GM23338 (cell line): ENCODE measurements at regions not wholly inside any gene's neighbourhood (a gene's known extent, or its start where the extent isn't known, plus 50 kb on each side); places are given as distances from the start of the nearest gene placed in this dataset.
A peak's percentile ranks its signal among the peaks of the same experiment; 100 is the strongest.

Experiments used
- ATAC-seq: fragments of 200-7000 bp; cut with Tn5 transposase; 3 replicates; pipeline ENCODE4 v1.9.1; 2020
- DNase-seq: peaks from one replicate; pipeline ENCODE4 v3.0.0-alpha.2; 2015; ENCODE audit warnings: low spot score
- H2AFZ ChIP-seq: fragments of 200-600 bp; sonication (generic); 2 replicates; pipeline ENCODE4 v1.8.0; 2016; ENCODE audit warnings: antibody characterized with exemption, mild to moderate bottlenecking, moderate library complexity
- H3F3A ChIP-seq: fragments of 200-600 bp; sonication (generic); replicated peaks from 2 replicates; pipeline ENCODE4 v1.8.0; 2017; ENCODE audit warnings: antibody characterized with exemption, mixed run types, low read depth
- H3K27ac ChIP-seq: fragments of 200-600 bp; sonication (generic); 2 replicates; pipeline ENCODE4 v1.6.1; 2016; ENCODE audit warnings: low read depth
- H3K27me3 ChIP-seq: fragments of 200-600 bp; sonication (generic); 2 replicates; pipeline ENCODE4 v1.8.0; 2016; ENCODE audit warnings: mild to moderate bottlenecking, mixed run types, moderate library complexity; ENCODE audit not compliant: insufficient read depth
- H3K36me3 ChIP-seq: fragments of 200-600 bp; sonication (generic); 2 replicates; pipeline ENCODE4 v1.8.0; 2016; ENCODE audit warnings: mild to moderate bottlenecking; ENCODE audit not compliant: insufficient read depth
- H3K4me1 ChIP-seq: fragments of 200-600 bp; sonication (generic); 2 replicates; pipeline ENCODE4 v1.8.0; 2016; ENCODE audit warnings: mild to moderate bottlenecking, moderate library complexity; ENCODE audit not compliant: insufficient read depth
- H3K4me2 ChIP-seq: fragments of 200-600 bp; sonication (generic); 2 replicates; pipeline ENCODE4 v1.7.1; 2017; ENCODE audit warnings: mixed run types
- H3K4me3 ChIP-seq: fragments of 200-600 bp; sonication (generic); 2 replicates; pipeline ENCODE4 v1.6.1; 2016; ENCODE audit warnings: mixed run types
- H3K79me2 ChIP-seq: fragments of 200-600 bp; sonication (generic); replicated peaks from 2 replicates; pipeline ENCODE4 v1.8.0; 2017; ENCODE audit warnings: mild to moderate bottlenecking; ENCODE audit not compliant: insufficient read depth
- H3K9me2 ChIP-seq: fragments of 200-600 bp; sonication (generic); 2 replicates; pipeline ENCODE4 v1.8.0; 2017; ENCODE audit not compliant: insufficient read depth
- H4K20me1 ChIP-seq: fragments of 200-600 bp; sonication (generic); replicated peaks from 2 replicates; pipeline ENCODE4 v1.8.0; 2017; ENCODE audit warnings: mild to moderate bottlenecking; ENCODE audit not compliant: insufficient read depth
- H3K27ac Mint-ChIP-seq: 2 replicates; pipeline ENCODE4 v1.8.0; 2020; ENCODE audit warnings: inconsistent platforms, mild to moderate bottlenecking, moderate library complexity, mixed read lengths
- H3K27me3 Mint-ChIP-seq: 3 replicates; pipeline ENCODE4 v1.8.0; 2022; ENCODE audit warnings: low read depth, mild to moderate bottlenecking, moderate library complexity, mixed read lengths, inconsistent platforms; ENCODE audit not compliant: insufficient read depth, poor library complexity
- H3K36me3 Mint-ChIP-seq: 3 replicates; pipeline ENCODE4 v1.8.0; 2021; ENCODE audit warnings: low read depth, mild to moderate bottlenecking, inconsistent platforms, moderate library complexity, mixed read lengths
- H3K4me1 Mint-ChIP-seq: 3 replicates; pipeline ENCODE4 v1.8.0; 2020; ENCODE audit warnings: mild to moderate bottlenecking, inconsistent platforms, mixed read lengths
- H3K4me3 Mint-ChIP-seq: 3 replicates; pipeline ENCODE4 v1.8.0; 2021; ENCODE audit warnings: moderate library complexity, mild to moderate bottlenecking, inconsistent platforms, mixed read lengths
- H3K9me3 Mint-ChIP-seq: 3 replicates; pipeline ENCODE4 v1.8.0; 2020; ENCODE audit warnings: moderate library complexity, mild to moderate bottlenecking, inconsistent platforms, mixed read lengths
- CREB1 ChIP-seq: fragments of 250-450 bp; sonication (Bioruptor Pico); IDR thresholded peaks from 2 replicates; pipeline ENCODE4 v1.5.0; 2020; ENCODE audit warnings: low read depth, mild to moderate bottlenecking, moderate library complexity
- POLR2AphosphoS5 ChIP-seq: IDR thresholded peaks from 2 replicates; pipeline ENCODE4 v1.6.1; 2016; ENCODE audit warnings: antibody characterized with exemption, low read depth
- TF ChIP-seq, protein P1 (sequence below): fragments of 250-450 bp; sonication (Bioruptor Pico); IDR thresholded peaks from 2 replicates; pipeline ENCODE4 v1.5.0; 2020; ENCODE audit warnings: mild to moderate bottlenecking, moderate library complexity
- TF ChIP-seq, protein P2 (sequence below): IDR thresholded peaks from one replicate; pipeline ENCODE4 v1.6.1; 2018; ENCODE audit warnings: antibody characterized with exemption; ENCODE audit not compliant: unreplicated experiment
- TF ChIP-seq, protein P3 (sequence below): IDR thresholded peaks from 2 replicates; pipeline ENCODE4 v1.6.1; 2016; ENCODE audit warnings: antibody characterized with exemption
- TF ChIP-seq, protein P4 (sequence below), 2 experiments: fragments of 200-600 bp in 1 of 2; sonication (generic) in 1 of 2; conservative IDR thresholded peaks; 2 replicates each; pipeline versions ENCODE4 v1.5.1 to v1.6.1; 2016 to 2017; ENCODE audit warnings: antibody characterized with exemption in 2 of 2, low read depth in 2 of 2, mild to moderate bottlenecking in 2 of 2, moderate library complexity in 1 of 2

DNA sequence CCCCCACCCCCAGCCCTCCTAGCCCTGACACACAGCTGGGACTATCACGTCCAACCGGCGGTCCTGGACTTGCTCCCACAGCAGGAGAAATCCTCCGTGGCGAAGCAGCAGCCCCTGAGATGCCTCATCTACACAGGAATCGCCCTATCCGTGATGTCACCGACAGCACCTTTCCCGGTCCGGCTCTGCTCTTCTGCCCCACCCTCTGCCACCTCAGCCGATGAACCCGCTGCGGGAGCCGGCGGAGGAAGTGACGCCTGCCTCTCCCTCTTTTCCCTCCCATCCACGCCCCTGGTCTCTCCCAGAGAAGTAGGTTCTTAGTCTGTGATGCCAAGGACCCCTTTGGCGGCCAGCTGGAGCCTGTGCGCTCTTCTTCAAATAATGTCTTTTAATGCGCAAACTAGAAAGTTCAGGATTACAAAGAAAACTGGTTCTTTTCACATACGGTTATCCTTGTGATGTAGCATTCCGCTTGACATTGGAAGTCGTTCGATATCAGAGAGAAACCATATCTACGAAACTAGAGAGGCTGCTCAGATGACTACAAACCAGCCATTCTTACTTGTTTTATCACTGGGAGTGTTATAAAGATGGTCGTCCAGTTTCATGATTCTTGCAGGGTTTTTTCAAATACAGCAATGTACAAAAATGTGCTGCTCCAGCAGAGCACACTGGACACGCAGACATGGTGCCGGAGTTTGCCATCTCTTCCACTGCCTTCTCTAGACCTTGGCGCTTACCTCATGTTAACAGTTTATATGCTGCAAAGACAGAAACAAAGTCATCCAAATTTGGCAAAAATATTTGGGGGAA, 120.3 kb downstream of the PPIAL4G start:
- Histone ChIP-seq H3K4me2 (peak overlapping the region; percentile 70), H3K4me3 (peak overlapping the region; percentile 58), H3K27ac (no peak overlapping the region), H3K79me2 (no peaks in the 10 kb centered on the region), H3K36me3 (no peaks in the 10 kb centered on the region), H3K9me2 (no peaks in the 10 kb centered on the region), H3K4me1 (peaks cover 5% of the 10 kb centered on the region), H2AFZ (no peak overlapping the region; the same call in 1 of the 2 replicates), H3K27me3 (peaks cover 46% of the 10 kb centered on the region), H4K20me1 (no peaks in the 10 kb centered on the region), H3F3A (peaks cover 6% of the 10 kb centered on the region)
- Mint-ChIP-seq H3K27ac (peak overlapping the region; percentile 40), H3K4me3 (peak overlapping the region; percentile 78), H3K9me3 (no peaks in the 10 kb centered on the region; the same call in 2 of the 3 replicates), H3K4me1 (peaks cover 5% of the 10 kb centered on the region), H3K36me3 (no peaks in the 10 kb centered on the region), H3K27me3 (peaks cover 20% of the 10 kb centered on the region)
- peak; percentile 81 for TF ChIP-seq CREB1
- TF ChIP-seq, protein P1, sequence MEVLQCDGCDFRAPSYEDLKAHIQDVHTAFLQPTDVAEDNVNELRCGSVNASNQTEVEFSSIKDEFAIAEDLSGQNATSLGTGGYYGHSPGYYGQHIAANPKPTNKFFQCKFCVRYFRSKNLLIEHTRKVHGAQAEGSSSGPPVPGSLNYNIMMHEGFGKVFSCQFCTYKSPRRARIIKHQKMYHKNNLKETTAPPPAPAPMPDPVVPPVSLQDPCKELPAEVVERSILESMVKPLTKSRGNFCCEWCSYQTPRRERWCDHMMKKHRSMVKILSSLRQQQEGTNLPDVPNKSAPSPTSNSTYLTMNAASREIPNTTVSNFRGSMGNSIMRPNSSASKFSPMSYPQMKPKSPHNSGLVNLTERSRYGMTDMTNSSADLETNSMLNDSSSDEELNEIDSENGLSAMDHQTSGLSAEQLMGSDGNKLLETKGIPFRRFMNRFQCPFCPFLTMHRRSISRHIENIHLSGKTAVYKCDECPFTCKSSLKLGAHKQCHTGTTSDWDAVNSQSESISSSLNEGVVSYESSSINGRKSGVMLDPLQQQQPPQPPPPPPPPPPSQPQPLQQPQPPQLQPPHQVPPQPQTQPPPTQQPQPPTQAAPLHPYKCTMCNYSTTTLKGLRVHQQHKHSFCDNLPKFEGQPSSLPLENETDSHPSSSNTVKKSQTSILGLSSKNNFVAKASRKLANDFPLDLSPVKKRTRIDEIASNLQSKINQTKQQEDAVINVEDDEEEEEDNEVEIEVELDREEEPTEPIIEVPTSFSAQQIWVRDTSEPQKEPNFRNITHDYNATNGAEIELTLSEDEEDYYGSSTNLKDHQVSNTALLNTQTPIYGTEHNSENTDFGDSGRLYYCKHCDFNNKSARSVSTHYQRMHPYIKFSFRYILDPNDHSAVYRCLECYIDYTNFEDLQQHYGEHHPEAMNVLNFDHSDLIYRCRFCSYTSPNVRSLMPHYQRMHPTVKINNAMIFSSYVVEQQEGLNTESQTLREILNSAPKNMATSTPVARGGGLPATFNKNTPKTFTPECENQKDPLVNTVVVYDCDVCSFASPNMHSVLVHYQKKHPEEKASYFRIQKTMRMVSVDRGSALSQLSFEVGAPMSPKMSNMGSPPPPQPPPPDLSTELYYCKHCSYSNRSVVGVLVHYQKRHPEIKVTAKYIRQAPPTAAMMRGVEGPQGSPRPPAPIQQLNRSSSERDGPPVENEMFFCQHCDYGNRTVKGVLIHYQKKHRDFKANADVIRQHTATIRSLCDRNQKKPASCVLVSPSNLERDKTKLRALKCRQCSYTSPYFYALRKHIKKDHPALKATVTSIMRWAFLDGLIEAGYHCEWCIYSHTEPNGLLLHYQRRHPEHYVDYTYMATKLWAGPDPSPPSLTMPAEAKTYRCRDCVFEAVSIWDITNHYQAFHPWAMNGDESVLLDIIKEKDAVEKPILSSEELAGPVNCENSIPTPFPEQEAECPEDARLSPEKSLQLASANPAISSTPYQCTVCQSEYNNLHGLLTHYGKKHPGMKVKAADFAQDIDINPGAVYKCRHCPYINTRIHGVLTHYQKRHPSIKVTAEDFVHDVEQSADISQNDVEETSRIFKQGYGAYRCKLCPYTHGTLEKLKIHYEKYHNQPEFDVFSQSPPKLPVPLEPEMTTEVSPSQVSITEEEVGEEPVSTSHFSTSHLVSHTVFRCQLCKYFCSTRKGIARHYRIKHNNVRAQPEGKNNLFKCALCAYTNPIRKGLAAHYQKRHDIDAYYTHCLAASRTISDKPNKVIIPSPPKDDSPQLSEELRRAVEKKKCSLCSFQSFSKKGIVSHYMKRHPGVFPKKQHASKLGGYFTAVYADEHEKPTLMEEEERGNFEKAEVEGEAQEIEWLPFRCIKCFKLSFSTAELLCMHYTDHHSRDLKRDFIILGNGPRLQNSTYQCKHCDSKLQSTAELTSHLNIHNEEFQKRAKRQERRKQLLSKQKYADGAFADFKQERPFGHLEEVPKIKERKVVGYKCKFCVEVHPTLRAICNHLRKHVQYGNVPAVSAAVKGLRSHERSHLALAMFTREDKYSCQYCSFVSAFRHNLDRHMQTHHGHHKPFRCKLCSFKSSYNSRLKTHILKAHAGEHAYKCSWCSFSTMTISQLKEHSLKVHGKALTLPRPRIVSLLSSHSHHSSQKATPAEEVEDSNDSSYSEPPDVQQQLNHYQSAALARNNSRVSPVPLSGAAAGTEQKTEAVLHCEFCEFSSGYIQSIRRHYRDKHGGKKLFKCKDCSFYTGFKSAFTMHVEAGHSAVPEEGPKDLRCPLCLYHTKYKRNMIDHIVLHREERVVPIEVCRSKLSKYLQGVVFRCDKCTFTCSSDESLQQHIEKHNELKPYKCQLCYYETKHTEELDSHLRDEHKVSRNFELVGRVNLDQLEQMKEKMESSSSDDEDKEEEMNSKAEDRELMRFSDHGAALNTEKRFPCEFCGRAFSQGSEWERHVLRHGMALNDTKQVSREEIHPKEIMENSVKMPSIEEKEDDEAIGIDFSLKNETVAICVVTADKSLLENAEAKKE, result no peak
- peak; percentile 94 for ATAC-seq
- DNase-seq, result peak; percentile 90

DNA sequence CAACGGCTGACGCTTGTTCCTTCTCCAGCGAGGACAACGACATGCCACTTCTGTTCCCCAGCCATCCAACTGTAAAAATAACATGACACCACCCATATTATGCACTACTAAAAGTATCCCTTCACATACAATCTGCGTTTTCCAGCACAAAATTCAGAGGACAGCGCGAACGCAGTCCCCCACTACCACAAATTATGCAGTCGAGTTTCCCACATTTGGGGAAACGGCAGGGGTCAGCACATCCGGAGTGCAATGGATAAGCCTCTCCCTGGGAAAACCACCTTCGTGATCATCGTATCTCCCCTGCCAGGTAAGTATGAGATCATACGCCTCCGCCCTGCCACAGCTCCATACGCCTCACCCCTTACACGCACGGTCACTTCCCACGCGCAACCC, 120.9 kb downstream of the PPIAL4G start:
- Mint-ChIP-seq H3K9me3 (no peaks in the 10 kb centered on the region; the same call in 2 of the 3 replicates), H3K4me3 (peak overlapping the region; percentile 78), H3K27ac (peak overlapping the region; percentile 40), H3K4me1 (peaks cover 5% of the 10 kb centered on the region), H3K27me3 (peaks cover 20% of the 10 kb centered on the region), H3K36me3 (no peaks in the 10 kb centered on the region)
- Histone ChIP-seq H2AFZ (peak overlapping the region; percentile 90), H3K4me2 (peak overlapping the region; percentile 92), H3K79me2 (no peaks in the 10 kb centered on the region), H3K36me3 (no peaks in the 10 kb centered on the region), H3K4me1 (peaks cover 5% of the 10 kb centered on the region), H3K9me2 (no peaks in the 10 kb centered on the region), H4K20me1 (no peaks in the 10 kb centered on the region), H3K27me3 (peaks cover 52% of the 10 kb centered on the region), H3K27ac (no peak overlapping the region), H3K4me3 (peak overlapping the region; percentile 58), H3F3A (peaks cover 6% of the 10 kb centered on the region)
- TF ChIP-seq, protein P2, sequence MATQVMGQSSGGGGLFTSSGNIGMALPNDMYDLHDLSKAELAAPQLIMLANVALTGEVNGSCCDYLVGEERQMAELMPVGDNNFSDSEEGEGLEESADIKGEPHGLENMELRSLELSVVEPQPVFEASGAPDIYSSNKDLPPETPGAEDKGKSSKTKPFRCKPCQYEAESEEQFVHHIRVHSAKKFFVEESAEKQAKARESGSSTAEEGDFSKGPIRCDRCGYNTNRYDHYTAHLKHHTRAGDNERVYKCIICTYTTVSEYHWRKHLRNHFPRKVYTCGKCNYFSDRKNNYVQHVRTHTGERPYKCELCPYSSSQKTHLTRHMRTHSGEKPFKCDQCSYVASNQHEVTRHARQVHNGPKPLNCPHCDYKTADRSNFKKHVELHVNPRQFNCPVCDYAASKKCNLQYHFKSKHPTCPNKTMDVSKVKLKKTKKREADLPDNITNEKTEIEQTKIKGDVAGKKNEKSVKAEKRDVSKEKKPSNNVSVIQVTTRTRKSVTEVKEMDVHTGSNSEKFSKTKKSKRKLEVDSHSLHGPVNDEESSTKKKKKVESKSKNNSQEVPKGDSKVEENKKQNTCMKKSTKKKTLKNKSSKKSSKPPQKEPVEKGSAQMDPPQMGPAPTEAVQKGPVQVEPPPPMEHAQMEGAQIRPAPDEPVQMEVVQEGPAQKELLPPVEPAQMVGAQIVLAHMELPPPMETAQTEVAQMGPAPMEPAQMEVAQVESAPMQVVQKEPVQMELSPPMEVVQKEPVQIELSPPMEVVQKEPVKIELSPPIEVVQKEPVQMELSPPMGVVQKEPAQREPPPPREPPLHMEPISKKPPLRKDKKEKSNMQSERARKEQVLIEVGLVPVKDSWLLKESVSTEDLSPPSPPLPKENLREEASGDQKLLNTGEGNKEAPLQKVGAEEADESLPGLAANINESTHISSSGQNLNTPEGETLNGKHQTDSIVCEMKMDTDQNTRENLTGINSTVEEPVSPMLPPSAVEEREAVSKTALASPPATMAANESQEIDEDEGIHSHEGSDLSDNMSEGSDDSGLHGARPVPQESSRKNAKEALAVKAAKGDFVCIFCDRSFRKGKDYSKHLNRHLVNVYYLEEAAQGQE, result no peak
- TF ChIP-seq, protein P3, sequence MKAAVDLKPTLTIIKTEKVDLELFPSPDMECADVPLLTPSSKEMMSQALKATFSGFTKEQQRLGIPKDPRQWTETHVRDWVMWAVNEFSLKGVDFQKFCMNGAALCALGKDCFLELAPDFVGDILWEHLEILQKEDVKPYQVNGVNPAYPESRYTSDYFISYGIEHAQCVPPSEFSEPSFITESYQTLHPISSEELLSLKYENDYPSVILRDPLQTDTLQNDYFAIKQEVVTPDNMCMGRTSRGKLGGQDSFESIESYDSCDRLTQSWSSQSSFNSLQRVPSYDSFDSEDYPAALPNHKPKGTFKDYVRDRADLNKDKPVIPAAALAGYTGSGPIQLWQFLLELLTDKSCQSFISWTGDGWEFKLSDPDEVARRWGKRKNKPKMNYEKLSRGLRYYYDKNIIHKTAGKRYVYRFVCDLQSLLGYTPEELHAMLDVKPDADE, result no peak; the same call in 1 of the 2 replicates
- TF ChIP-seq, protein P4, sequence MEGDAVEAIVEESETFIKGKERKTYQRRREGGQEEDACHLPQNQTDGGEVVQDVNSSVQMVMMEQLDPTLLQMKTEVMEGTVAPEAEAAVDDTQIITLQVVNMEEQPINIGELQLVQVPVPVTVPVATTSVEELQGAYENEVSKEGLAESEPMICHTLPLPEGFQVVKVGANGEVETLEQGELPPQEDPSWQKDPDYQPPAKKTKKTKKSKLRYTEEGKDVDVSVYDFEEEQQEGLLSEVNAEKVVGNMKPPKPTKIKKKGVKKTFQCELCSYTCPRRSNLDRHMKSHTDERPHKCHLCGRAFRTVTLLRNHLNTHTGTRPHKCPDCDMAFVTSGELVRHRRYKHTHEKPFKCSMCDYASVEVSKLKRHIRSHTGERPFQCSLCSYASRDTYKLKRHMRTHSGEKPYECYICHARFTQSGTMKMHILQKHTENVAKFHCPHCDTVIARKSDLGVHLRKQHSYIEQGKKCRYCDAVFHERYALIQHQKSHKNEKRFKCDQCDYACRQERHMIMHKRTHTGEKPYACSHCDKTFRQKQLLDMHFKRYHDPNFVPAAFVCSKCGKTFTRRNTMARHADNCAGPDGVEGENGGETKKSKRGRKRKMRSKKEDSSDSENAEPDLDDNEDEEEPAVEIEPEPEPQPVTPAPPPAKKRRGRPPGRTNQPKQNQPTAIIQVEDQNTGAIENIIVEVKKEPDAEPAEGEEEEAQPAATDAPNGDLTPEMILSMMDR (conservative IDR thresholded peaks at IDR 0.05; ENCODE audit: low read depth in 2 of 2), result peak in 1 of 2 experiments; percentile 22; a peak in 2 of 4 replicates
- peak; percentile 73 for TF ChIP-seq POLR2AphosphoS5
- ATAC-seq (peak; percentile 65), DNase-seq (peak; percentile 48)
